ENCODE measurements at regions not wholly inside any gene's neighbourhood (a gene's known extent, or its start where the extent isn't known, plus 50 kb on each side); places are given as distances from the start of the nearest gene placed in this dataset.
A peak's percentile ranks its signal among the peaks of the same experiment; 100 is the strongest.

DNA sequence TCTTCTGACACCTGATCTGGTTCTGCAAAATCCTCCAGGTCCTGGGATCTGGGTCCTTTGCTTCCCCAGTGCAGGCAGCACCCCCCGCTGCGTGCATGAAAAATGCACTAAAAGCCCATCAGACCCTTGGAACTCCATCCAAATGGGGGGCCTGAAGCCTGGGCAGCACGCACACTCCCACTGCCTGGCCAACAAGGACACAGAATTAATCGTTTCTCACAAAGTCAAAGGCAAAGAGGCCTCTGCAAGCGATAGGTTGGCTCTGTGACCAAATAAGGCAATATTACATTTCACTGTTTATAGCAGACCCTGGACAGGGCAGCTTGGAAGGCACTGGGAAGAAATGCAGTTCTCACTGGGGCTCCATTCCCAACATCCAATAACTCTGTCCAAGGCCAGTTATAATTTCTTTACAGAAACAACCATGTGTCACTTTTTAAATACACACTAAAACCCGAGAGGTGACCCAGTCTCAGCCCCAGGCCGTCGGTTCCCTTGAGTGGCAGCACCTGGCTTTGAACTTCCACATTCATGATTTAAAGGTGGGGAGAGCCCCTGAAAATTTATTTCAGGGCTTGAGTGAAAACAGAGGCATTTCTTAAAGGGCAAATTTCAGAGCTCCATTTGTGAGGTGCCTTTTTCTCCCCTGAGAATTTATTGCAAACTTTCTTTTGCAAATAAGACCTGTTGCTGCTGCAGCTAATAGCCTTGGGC is 114.4 kb upstream of the ANO1 start:
- POLR2A ChIA-PET = no interaction called here
- BruUV-seq (replicated peaks) = no TSS peak
- Histone ChIP-seq H2AFZ (ENCODE audit: low read depth, low read length, poor library complexity, severe bottlenecking) (no peak overlapping the region), H3K9me2 (ENCODE audit: insufficient read depth) (no peaks in the 10 kb centered on the region), H3K4me3 (replicated peaks in 1 of 2; ENCODE audit: low read depth in 1 of 2, low read length in 2 of 2) (no peak overlapping the region), H3K4me2 (ENCODE audit: low read length) (no peak overlapping the region), H3K9ac (ENCODE audit: low read length) (no peak overlapping the region), H3K4me1 (ENCODE audit: control insufficient read depth in 1 of 2, insufficient read depth in 2 of 2, low read length in 2 of 2) (peaks cover 13 to 39% of the 10 kb centered on the region in 2 experiments), H3K36me3 (ENCODE audit: control insufficient read depth in 1 of 2, insufficient read depth in 2 of 2, low read length in 2 of 2) (no peaks in the 10 kb centered on the region), H3K27me3 (ENCODE audit: insufficient read depth, low read length) (no peaks in the 10 kb centered on the region), H3K79me2 (ENCODE audit: insufficient read depth, low read length) (no peaks in the 10 kb centered on the region), H4K20me1 (ENCODE audit: insufficient read depth) (no peaks in the 10 kb centered on the region), H3K9me3 (ENCODE audit: control insufficient read depth in 1 of 2, insufficient read depth in 1 of 2, low read depth in 1 of 2, low read length in 2 of 2) (no peaks in the 10 kb centered on the region), H3K27ac (ENCODE audit: low read depth, low read length) (no peak overlapping the region)
- ATAC-seq (no peak), DNase-seq (ENCODE audit: low read depth, low spot score) (no peak)
- intact Hi-C loops (cut with micrococcal nuclease) = no loop called here
- RAD21 ChIA-PET (ENCODE audit: low non-redundant PET in 1 of 2, low total read pairs in 2 of 2, uncharacterized antibody in 2 of 2, unreplicated experiment in 2 of 2) = interaction anchor here in 1 of 2 experiments (0.5 kb wide), 1 partner anchor 12 kb away, joined by 3 read pairs; no protein-coding TSS in a partner anchor
- CTCF ChIA-PET = no interaction called here
- TF ChIP-seq CTCF (IDR thresholded peaks at IDR 0.05 in 2 of 3, conservative IDR thresholded peaks at IDR 0.05 in 1 of 3; ENCODE audit: borderline replicate concordance in 1 of 3, insufficient read depth in 1 of 3, low read depth in 2 of 3, low read length in 2 of 3) = no peak
- TF ChIP-seq SP1 (IDR thresholded peaks at IDR 0.05; ENCODE audit: low read depth) = no peak
- TF ChIP-seq SRF (IDR thresholded peaks at IDR 0.05; ENCODE audit: low read depth) = peak; percentile 46; the same call in 1 of the 2 replicates

DNA sequence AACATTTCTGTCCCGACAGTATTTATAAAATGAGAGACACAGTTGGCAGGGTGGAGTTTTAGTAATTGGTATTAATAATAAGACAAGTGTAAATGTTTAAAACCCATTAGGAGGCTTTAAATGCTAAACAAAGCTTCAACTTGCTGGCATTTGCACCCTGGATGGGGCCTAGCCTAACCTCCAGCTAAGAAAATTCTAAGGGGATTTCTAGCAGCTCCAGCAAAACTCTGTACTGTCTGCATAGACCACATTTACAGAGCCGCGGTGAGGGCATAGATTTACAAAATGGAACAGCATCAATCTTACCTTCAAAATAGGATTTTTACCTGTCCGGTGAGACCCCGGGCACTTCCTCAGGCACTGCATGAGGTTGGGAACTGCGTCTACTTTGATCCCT is 113.9 kb upstream of the ANO1 start:
- peaks cover 13 to 43% of the 10 kb centered on the region in 2 experiments for H3K4me1 ChIP-seq (ENCODE audit: control insufficient read depth in 1 of 2, insufficient read depth in 2 of 2, low read length in 2 of 2)
- no peak overlapping the region for H3K4me2 ChIP-seq (ENCODE audit: low read length)
- no peaks in the 10 kb centered on the region for H3K27me3 ChIP-seq (ENCODE audit: insufficient read depth, low read length)
- no peak for DNase-seq (ENCODE audit: low read depth, low spot score)
- no peak for ATAC-seq
- POLR2A ChIA-PET = no interaction called here
- RAD21 ChIA-PET (ENCODE audit: low non-redundant PET in 1 of 2, low total read pairs in 2 of 2, uncharacterized antibody in 2 of 2, unreplicated experiment in 2 of 2) = no interaction called here
- no peaks in the 10 kb centered on the region for H3K79me2 ChIP-seq (ENCODE audit: insufficient read depth, low read length)
- H3K9me2 ChIP-seq (ENCODE audit: insufficient read depth) = no peaks in the 10 kb centered on the region
- no peaks in the 10 kb centered on the region for H3K36me3 ChIP-seq (ENCODE audit: control insufficient read depth in 1 of 2, insufficient read depth in 2 of 2, low read length in 2 of 2)
- no peak overlapping the region for H3K9ac ChIP-seq (ENCODE audit: low read length)
- no peak overlapping the region for H2AFZ ChIP-seq (ENCODE audit: low read depth, low read length, poor library complexity, severe bottlenecking)
- intact Hi-C loops (cut with micrococcal nuclease) = no loop called here
- no peaks in the 10 kb centered on the region for H3K9me3 ChIP-seq (ENCODE audit: control insufficient read depth in 1 of 2, insufficient read depth in 1 of 2, low read depth in 1 of 2, low read length in 2 of 2)
- no TSS peak for BruUV-seq (replicated peaks)
- no peak overlapping the region for H3K27ac ChIP-seq (ENCODE audit: low read depth, low read length)
- H3K4me3 ChIP-seq (replicated peaks in 1 of 2; ENCODE audit: low read depth in 1 of 2, low read length in 2 of 2) = no peak overlapping the region
- H4K20me1 ChIP-seq (ENCODE audit: insufficient read depth) = no peaks in the 10 kb centered on the region
- CTCF ChIA-PET = no interaction called here
- TF ChIP-seq RAD21 (IDR thresholded peaks at IDR 0.05; ENCODE audit: low read depth) = no peak
- TF ChIP-seq ZNF274 (IDR thresholded peaks at IDR 0.05; ENCODE audit: low read depth, low read length) = no peak
- no peak for TF ChIP-seq POLR2AphosphoS5 (IDR thresholded peaks at IDR 0.05; ENCODE audit: low read depth, low read length)
- no peak for TF ChIP-seq ZFX (IDR thresholded peaks at IDR 0.05)
- TF ChIP-seq ELF1 (IDR thresholded peaks at IDR 0.05; ENCODE audit: borderline replicate concordance, low read depth) = no peak
- TF ChIP-seq EGR1 (IDR thresholded peaks at IDR 0.05; ENCODE audit: low read depth) = no peak
- no peak for TF ChIP-seq MAX (IDR thresholded peaks at IDR 0.05)
- no peak for TF ChIP-seq ZBTB33 (IDR thresholded peaks at IDR 0.05; ENCODE audit: extremely low read depth, insufficient replicate concordance, low read length)
- TF ChIP-seq YY1 (IDR thresholded peaks at IDR 0.05; ENCODE audit: extremely low read depth, insufficient replicate concordance, low read depth, low read length) = no peak
- TF ChIP-seq CTCF (IDR thresholded peaks at IDR 0.05 in 2 of 3, conservative IDR thresholded peaks at IDR 0.05 in 1 of 3; ENCODE audit: borderline replicate concordance in 1 of 3, insufficient read depth in 1 of 3, low read depth in 2 of 3, low read length in 2 of 3) = no peak
- no peak for TF ChIP-seq SRF (IDR thresholded peaks at IDR 0.05; ENCODE audit: low read depth)

All from HCT116 (cell line).